ENCODE measurements at regions not wholly inside any gene's neighbourhood (a gene's known extent, or its start where the extent isn't known, plus 50 kb on each side); places are given as distances from the start of the nearest gene placed in this dataset.
A peak's percentile ranks its signal among the peaks of the same experiment; 100 is the strongest.

GRCh38 chr1:55530749-55531478 lies 315.8 kb upstream of the USP24 start (continued):
- TF ChIP-seq ZNF713 (CRISPR knock-in tag; IDR thresholded peaks at IDR 0.05) (no peak), E2F5 (CRISPR knock-in tag; conservative IDR thresholded peaks at IDR 0.05) (no peak), CBX5 (CRISPR knock-in tag; IDR thresholded peaks at IDR 0.05; ENCODE audit: borderline replicate concordance) (no peak), MXD3 (CRISPR knock-in tag; IDR thresholded peaks at IDR 0.05) (no peak), MEF2D (CRISPR knock-in tag; IDR thresholded peaks at IDR 0.05) (no peak), FIP1L1 (IDR thresholded peaks at IDR 0.05; ENCODE audit: borderline replicate concordance, insufficient read depth, low read depth, low read length) (no peak), NR0B2 (CRISPR knock-in tag; IDR thresholded peaks at IDR 0.05) (no peak), PPARG (CRISPR knock-in tag; conservative IDR thresholded peaks at IDR 0.05) (peak; percentile 100), POLR2AphosphoS2 (IDR thresholded peaks at IDR 0.05; ENCODE audit: low read depth, low read length) (no peak), MAFF (IDR thresholded peaks at IDR 0.05; ENCODE audit: low read depth, low read length) (no peak), ZNF678 (CRISPR knock-in tag; IDR thresholded peaks at IDR 0.05) (no peak), ATF1 (CRISPR knock-in tag; IDR thresholded peaks at IDR 0.05) (peak; percentile 74; the same call in 1 of the 2 replicates), ZNF230 (CRISPR knock-in tag; IDR thresholded peaks at IDR 0.05) (no peak), GATAD2A (CRISPR knock-in tag; IDR thresholded peaks at IDR 0.05) (peak; percentile 97), ZKSCAN8 (CRISPR knock-in tag; IDR thresholded peaks at IDR 0.05; ENCODE audit: borderline replicate concordance) (peak; percentile 73), EP300 (IDR thresholded peaks at IDR 0.05; ENCODE audit: low read depth in 2 of 2, low read length in 2 of 2) (peak; percentile 78 to 96), EP300 (CRISPR knock-in tag; IDR thresholded peaks at IDR 0.05; ENCODE audit: borderline replicate concordance) (peak; percentile 96), ZNF292 (CRISPR knock-in tag; IDR thresholded peaks at IDR 0.05; ENCODE audit: borderline replicate concordance, low read depth) (peak; percentile 69; the same call in 1 of the 2 replicates), TIGD3 (CRISPR knock-in tag; IDR thresholded peaks at IDR 0.05; ENCODE audit: borderline replicate concordance) (no peak), ZBTB7B (CRISPR knock-in tag; IDR thresholded peaks at IDR 0.05) (peak; percentile 86; the same call in 1 of the 2 replicates), PAWR (CRISPR knock-in tag; IDR thresholded peaks at IDR 0.05; ENCODE audit: borderline replicate concordance) (no peak), ZNF547 (CRISPR knock-in tag; IDR thresholded peaks at IDR 0.05) (no peak), ZNF784 (CRISPR knock-in tag; IDR thresholded peaks at IDR 0.05; ENCODE audit: borderline replicate concordance) (no peak), HDAC2 (CRISPR knock-in tag; IDR thresholded peaks at IDR 0.05) (peak; percentile 92; the same call in 1 of the 2 replicates), ZSCAN5A (CRISPR knock-in tag; IDR thresholded peaks at IDR 0.05; ENCODE audit: borderline replicate concordance) (peak; percentile 91; the same call in 1 of the 2 replicates), ZZZ3 (CRISPR knock-in tag; IDR thresholded peaks at IDR 0.05; ENCODE audit: borderline replicate concordance) (no peak)
